Tibial nerve (tissue), 4 donors: ENCODE measurements at regions not wholly inside any gene's neighbourhood (a gene's known extent, or its start where the extent isn't known, plus 50 kb on each side); places are given as distances from the start of the nearest gene placed in this dataset.

ENCODE experiments used
- DNase-seq, 2 donors: peaks; one replicate each; pipeline ENCODE4 v3.0.0-alpha.2; 2019; ENCODE audit warnings: low spot score in 2 of 2
- H3K27ac ChIP-seq, 4 donors: fragments of 200-600 bp; sonication (generic) in 3 of 4; one replicate each; pipeline ENCODE4 v1.5.1; 2017 to 2019; ENCODE audit warnings: mild to moderate bottlenecking in 1 of 4
- H3K27me3 ChIP-seq, 2 donors: fragments of 200-600 bp; sonication (generic) in 1 of 2; one replicate each; pipeline versions ENCODE4 v1.5.1 to v1.6.0; 2017 to 2019
- H3K36me3 ChIP-seq, 3 donors: fragments of 200-600 bp; sonication (generic); one replicate each; pipeline ENCODE4 v1.5.1; 2018 to 2019
- H3K4me1 ChIP-seq, 4 donors: fragments of 200-600 bp; sonication (generic) in 3 of 4; one replicate each; pipeline ENCODE4 v1.5.1; 2017 to 2019
- H3K4me3 ChIP-seq, 4 donors: fragments of 200-600 bp; sonication (generic) in 3 of 4; one replicate each; pipeline ENCODE4 v1.5.1; 2017 to 2019; ENCODE audit warnings: mild to moderate bottlenecking in 1 of 4, moderate library complexity in 1 of 4
- H3K9me3 ChIP-seq, 4 donors: fragments of 200-600 bp; sonication (generic) in 3 of 4; one replicate each; pipeline ENCODE4 v1.5.1; 2017 to 2019
- CTCF ChIP-seq, 5 experiments: fragments of 200-600 bp in 3 of 5; fragments of 450-650 bp in 2 of 5; sonication (generic) in 3 of 5; IDR thresholded peaks; one replicate each; pipeline ENCODE4 v1.5.1; 2016 to 2019; ENCODE audit warnings: antibody characterized with exemption in 5 of 5, mild to moderate bottlenecking in 3 of 5, moderate library complexity in 2 of 5
- EP300 ChIP-seq, 2 donors: sonication (generic); formaldehyde crosslinking; IDR thresholded peaks; one replicate each; pipeline ENCODE4 v1.6.1; 2017; ENCODE audit warnings: antibody characterized with exemption in 2 of 2, mild to moderate bottlenecking in 1 of 2
- POLR2A ChIP-seq, 2 donors: fragments of 450-650 bp; IDR thresholded peaks; one replicate each; pipeline ENCODE4 v1.6.1; 2017; ENCODE audit warnings: antibody characterized with exemption in 2 of 2, mild to moderate bottlenecking in 2 of 2, moderate library complexity in 2 of 2
- WGBS, 2 donors: methylation state at CpG; one replicate each; pipeline ENCODE4 v1.1.5; 2018; 5-methylcytosine and 5-hydroxymethylcytosine counted together

GRCh38 chr9:88202321-88202720, 64.0 kb upstream of the SPATA31C2 start:
- H3K9me3 ChIP-seq, result no peaks in the 10 kb centered on the region
- WGBS, 2 donors, result 85 to 89% methylated on average over 8 of the region's 8 CpGs
- H3K27me3 ChIP-seq, result no peaks in the 10 kb centered on the region
- TF ChIP-seq CTCF (IDR thresholded peaks at IDR 0.05), result no peak
- TF ChIP-seq POLR2A (IDR thresholded peaks at IDR 0.05), result no peak
- no peak for TF ChIP-seq EP300 (IDR thresholded peaks at IDR 0.05)
- H3K4me3 ChIP-seq, result no peak overlapping the region
- H3K4me1 ChIP-seq, result peaks cover 0 to 20% (median 3%) of the 10 kb centered on the region in 4 donors
- no peaks in the 10 kb centered on the region for H3K36me3 ChIP-seq
- no peak overlapping the region for H3K27ac ChIP-seq
- DNase-seq, result no peak

GRCh38 chr9:88198341-88198807, 60.1 kb upstream of the SPATA31C2 start:
- Histone ChIP-seq H3K36me3 (no peaks in the 10 kb centered on the region), H3K27me3 (no peaks in the 10 kb centered on the region), H3K4me1 (peaks cover 0 to 29% (median 3%) of the 10 kb centered on the region in 4 donors), H3K9me3 (no peaks in the 10 kb centered on the region), H3K4me3 (peak overlapping the region in 3 of 4 donors; percentile 2 to 33 (median 31)), H3K27ac (peak overlapping the region in 1 of 4 donors; percentile 27)
- 19 to 24% methylated on average over 7 of the region's 7 CpGs for WGBS, 2 donors
- peak in 1 of 2 donors; percentile 41 for DNase-seq
- TF ChIP-seq EP300 (IDR thresholded peaks at IDR 0.05) (no peak), CTCF (IDR thresholded peaks at IDR 0.05) (no peak), POLR2A (IDR thresholded peaks at IDR 0.05) (no peak)

- Histone ChIP-seq H3K9me3 (no peaks in the 10 kb centered on the region), H3K27ac (peak overlapping the region in 1 of 4 donors; percentile 27), H3K4me1 (peaks cover 0 to 29% (median 3%) of the 10 kb centered on the region in 4 donors), H3K4me3 (peak overlapping the region in 3 of 4 donors; percentile 2 to 33 (median 31)), H3K27me3 (no peaks in the 10 kb centered on the region), H3K36me3 (no peaks in the 10 kb centered on the region)
- DNase-seq, result no peak
- WGBS, 2 donors, result 26% methylated on average over 4 of the region's 4 CpGs
- TF ChIP-seq EP300 (IDR thresholded peaks at IDR 0.05), result no peak
- TF ChIP-seq POLR2A (IDR thresholded peaks at IDR 0.05), result no peak
- TF ChIP-seq CTCF (IDR thresholded peaks at IDR 0.05), result no peak
Observed at GRCh38 chr9:88197781-88198340, 59.6 kb upstream of the SPATA31C2 start.

- Histone ChIP-seq H3K27me3 (no peaks in the 10 kb centered on the region), H3K27ac (no peak overlapping the region), H3K36me3 (no peaks in the 10 kb centered on the region), H3K4me3 (no peak overlapping the region), H3K9me3 (no peaks in the 10 kb centered on the region), H3K4me1 (peaks cover 0 to 29% (median 3%) of the 10 kb centered on the region in 4 donors)
- DNase-seq, result peak; percentile 33 to 43
- no peak for TF ChIP-seq POLR2A (IDR thresholded peaks at IDR 0.05)
- TF ChIP-seq CTCF (IDR thresholded peaks at IDR 0.05), result no peak
- no peak for TF ChIP-seq EP300 (IDR thresholded peaks at IDR 0.05)
- WGBS, 2 donors, result 37 to 39% methylated on average over 3 of the region's 3 CpGs
Observed at GRCh38 chr9:88197016-88197415, 58.7 kb upstream of the SPATA31C2 start.

- no peak for DNase-seq
- Histone ChIP-seq H3K27me3 (no peaks in the 10 kb centered on the region), H3K4me3 (no peak overlapping the region), H3K4me1 (peaks cover 0 to 29% (median 3%) of the 10 kb centered on the region in 4 donors), H3K9me3 (no peaks in the 10 kb centered on the region), H3K27ac (no peak overlapping the region), H3K36me3 (no peaks in the 10 kb centered on the region)
- WGBS, 2 donors, result 86 to 89% methylated on average over 5 of the region's 5 CpGs
- no peak for TF ChIP-seq EP300 (IDR thresholded peaks at IDR 0.05)
- TF ChIP-seq POLR2A (IDR thresholded peaks at IDR 0.05), result no peak
- no peak for TF ChIP-seq CTCF (IDR thresholded peaks at IDR 0.05)
Observed at GRCh38 chr9:88196142-88196790, 58.0 kb upstream of the SPATA31C2 start.
